Stimulated activated CD4-positive, alpha-beta T cell treated with anti-CD3 and anti-CD28 coated beads, Interleukin-2, amount 100 ng/mL, for 24 hours (primary cell): ENCODE measurements at regions not wholly inside any gene's neighbourhood (a gene's known extent, or its start where the extent isn't known, plus 50 kb on each side); places are given as distances from the start of the nearest gene placed in this dataset.

ENCODE experiments used
- DNase-seq, 2 donors: peaks; one replicate each; pipeline ENCODE4 v3.0.0-alpha.2; 2020

- no peak for DNase-seq
These were observed 83.0 kb upstream of the GLIS3 start for GRCh38 chr9:4382722-4383317.

GRCh38 chr9:4381744-4382143 is 81.9 kb upstream of the GLIS3 start:
- no peak for DNase-seq

DNA sequence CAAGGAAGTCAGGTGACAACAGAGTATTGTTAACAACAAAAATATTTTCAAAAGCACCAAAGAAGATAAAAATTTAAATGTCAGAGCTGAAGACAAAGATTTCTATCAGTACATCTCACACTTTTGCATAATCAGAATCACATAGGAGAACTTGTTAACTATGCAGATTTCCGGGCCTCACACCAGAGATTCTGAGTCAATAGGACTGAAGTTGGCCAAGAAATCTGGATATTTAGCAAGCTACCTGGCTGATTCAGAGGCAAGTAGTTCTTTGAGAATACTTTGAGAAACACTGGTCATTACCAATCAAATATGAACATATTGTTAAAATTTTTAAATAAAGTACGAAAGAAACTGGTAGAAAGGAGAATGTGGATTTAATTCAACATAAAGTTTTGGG is 80.5 kb upstream of the GLIS3 start:
- DNase-seq = no peak

DNA sequence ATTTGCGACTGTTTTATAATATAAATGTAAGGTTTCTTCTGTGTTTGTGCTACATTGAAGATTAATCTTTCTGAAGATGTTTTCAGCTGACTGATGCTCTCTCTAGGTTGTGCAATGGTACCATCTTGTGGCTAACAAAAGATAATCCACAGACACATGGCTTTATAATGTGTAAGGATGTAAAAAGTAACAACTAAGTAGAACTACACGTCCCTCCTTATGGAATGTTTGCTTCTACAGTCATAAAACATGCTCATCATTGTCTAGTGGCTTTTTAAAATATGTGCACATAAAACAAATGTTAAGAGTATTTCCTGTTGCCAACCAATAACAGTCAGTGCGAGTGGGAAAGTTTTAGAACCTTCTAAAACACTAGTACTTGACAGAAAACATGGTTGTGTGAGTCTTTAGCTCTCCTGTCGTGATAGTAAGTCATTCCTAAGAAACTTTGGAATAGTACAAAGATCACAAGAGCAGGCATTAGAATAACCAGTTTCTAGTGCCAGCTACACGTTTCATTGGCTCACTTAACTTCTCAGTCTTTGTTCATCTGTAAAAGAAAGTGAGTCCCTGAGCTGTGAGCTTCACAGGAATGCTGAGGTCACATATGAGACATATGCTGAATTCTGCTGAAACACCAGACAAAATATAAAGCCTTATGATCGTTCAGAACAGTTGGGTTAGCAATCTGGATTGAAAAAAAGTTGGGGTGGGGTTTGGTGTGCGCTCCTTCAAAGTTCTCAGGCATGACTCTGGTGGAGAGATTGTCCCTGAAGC is 75.7 kb upstream of the GLIS3 start:
- DNase-seq = no peak

- DNase-seq = no peak
These were observed 71.2 kb upstream of the GLIS3 start for GRCh38 chr9:4371108-4371507.

DNA sequence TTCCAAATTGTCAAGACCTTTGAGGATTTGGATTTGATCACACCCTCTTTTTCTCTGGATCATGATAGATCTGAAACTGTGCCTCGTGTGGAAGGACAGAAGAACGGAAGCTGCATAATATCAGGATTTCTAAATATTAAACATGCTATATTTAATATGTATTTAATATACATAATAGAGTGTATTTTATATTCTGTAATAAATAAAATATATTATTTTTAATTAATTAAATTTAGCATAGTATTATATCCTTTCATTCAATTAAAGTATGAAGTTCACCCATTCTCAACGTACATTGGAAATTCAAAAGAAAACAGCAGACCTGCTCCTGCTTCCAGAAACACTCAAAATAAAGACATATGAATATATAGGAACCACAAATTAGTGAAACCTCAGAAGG is 70.6 kb upstream of the GLIS3 start:
- DNase-seq = no peak

- peak; percentile 34 to 35 for DNase-seq
These were observed 66.9 kb upstream of the GLIS3 start for GRCh38 chr9:4366591-4367330.

- DNase-seq = peak in 1 of 2 donors; percentile 33
These were observed 65.2 kb upstream of the GLIS3 start for GRCh38 chr9:4365055-4365454.

GRCh38 chr9:4362281-4362680 is 62.4 kb upstream of the GLIS3 start:
- no peak for DNase-seq

- DNase-seq = no peak
These were observed 59.1 kb upstream of the GLIS3 start for GRCh38 chr9:4359016-4359415.

DNA sequence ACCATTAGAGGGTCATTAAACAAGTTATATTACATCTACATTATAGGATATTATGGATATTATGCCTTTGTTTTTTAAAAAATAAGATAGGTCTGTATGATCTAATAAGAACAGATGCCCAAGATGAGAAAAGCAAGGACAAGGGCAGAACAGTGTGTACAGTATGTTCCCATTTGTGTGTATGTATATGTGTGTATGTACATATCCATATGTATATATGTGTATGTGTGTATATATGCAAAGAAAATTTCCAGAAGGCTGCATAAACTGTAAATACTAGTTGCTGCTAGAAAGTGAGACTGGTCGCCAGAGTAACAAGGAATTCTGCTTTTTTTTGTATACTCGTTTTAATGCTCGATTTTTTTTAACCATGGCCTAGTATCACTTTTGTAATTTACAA is 58.1 kb upstream of the GLIS3 start:
- no peak for DNase-seq

DNA sequence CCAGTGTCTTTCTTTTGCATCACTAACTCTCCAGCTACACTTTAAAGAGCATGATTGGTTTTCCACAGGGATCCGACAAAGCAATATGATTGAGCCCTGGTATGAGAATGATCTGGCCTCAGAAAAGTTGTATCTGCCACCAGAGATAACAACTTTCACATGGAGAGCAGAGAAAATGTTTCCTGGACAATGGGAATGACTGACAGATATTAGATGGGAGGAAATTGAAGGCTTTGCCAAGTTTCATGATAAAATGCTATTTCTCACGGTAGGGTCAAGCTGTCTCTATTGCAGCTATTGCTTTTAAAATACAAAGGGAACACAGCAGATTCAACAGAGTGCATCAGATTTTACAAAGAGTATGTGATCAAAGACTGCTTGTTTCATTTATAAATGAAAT is 56.4 kb upstream of the GLIS3 start:
- DNase-seq = no peak

DNA sequence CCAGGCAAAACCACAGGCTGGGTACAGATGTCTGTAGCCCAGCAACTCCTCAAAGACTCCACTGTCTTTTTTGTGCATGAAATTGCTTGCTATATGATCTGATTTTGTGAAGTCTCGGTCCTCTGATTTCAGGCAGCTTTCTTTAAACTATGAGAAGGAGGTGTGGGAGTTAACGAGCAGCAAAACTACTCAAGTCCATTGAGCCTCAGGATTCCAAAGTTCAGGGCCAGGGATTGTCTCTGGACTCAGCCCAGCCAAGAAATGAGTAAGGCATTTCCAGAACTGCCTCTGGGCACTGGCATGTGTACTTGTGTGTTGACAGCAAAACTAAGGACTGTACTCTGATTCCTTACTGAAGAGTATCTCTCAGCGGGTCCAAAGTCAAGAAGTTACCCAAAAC is 53.4 kb upstream of the GLIS3 start:
- DNase-seq = no peak

GRCh38 chr9:4349816-4350418 is 50.0 kb upstream of the GLIS3 start:
- no peak for DNase-seq
